GM12865 (cell line): ENCODE measurements at regions not wholly inside any gene's neighbourhood (a gene's known extent, or its start where the extent isn't known, plus 50 kb on each side); places are given as distances from the start of the nearest gene placed in this dataset.

Experiments used
- DNase-seq: peaks from one replicate; pipeline ENCODE4 v3.0.0; 2010; ENCODE audit warnings: low read depth
- H3K4me3 ChIP-seq: 2 replicates; pipeline ENCODE4 v1.5.1; 2011; ENCODE audit warnings: mild to moderate bottlenecking, low read depth, low read length, control low read depth
- CTCF ChIP-seq: IDR thresholded peaks from 2 replicates; pipeline ENCODE4 v1.5.1; 2011; ENCODE audit warnings: low read length, control low read depth, low read depth, inconsistent platforms; ENCODE audit not compliant: insufficient read depth; ENCODE audit errors: missing control alignments

GRCh38 chr2:4272261-4272858, 569.0 kb downstream of the DCDC2C start:
- no peak for DNase-seq
- no peak overlapping the region for H3K4me3 ChIP-seq
- TF ChIP-seq CTCF, result no peak

- no peak overlapping the region for H3K4me3 ChIP-seq
- TF ChIP-seq CTCF, result no peak
- no peak for DNase-seq
Observed at GRCh38 chr2:4278392-4278791, 575.0 kb downstream of the DCDC2C start.

GRCh38 chr2:4279431-4279830, 576.1 kb downstream of the DCDC2C start:
- no peak for TF ChIP-seq CTCF
- DNase-seq, result no peak
- no peak overlapping the region for H3K4me3 ChIP-seq

- TF ChIP-seq CTCF, result no peak
- H3K4me3 ChIP-seq, result no peak overlapping the region
- no peak for DNase-seq
Observed at GRCh38 chr2:4291430-4291829, 588.1 kb downstream of the DCDC2C start.

GRCh38 chr2:4295680-4296079, 592.3 kb downstream of the DCDC2C start:
- H3K4me3 ChIP-seq, result no peak overlapping the region
- TF ChIP-seq CTCF, result no peak
- DNase-seq, result no peak

- TF ChIP-seq CTCF, result no peak
- H3K4me3 ChIP-seq, result no peak overlapping the region
- no peak for DNase-seq
Observed at GRCh38 chr2:4300616-4301015, 597.2 kb downstream of the DCDC2C start.

GRCh38 chr2:4324531-4324930, 621.2 kb downstream of the DCDC2C start:
- TF ChIP-seq CTCF, result no peak
- DNase-seq, result no peak
- no peak overlapping the region for H3K4me3 ChIP-seq
